Cardiac muscle cell (in vitro differentiated cells and primary cell): ENCODE measurements at regions not wholly inside any gene's neighbourhood (a gene's known extent, or its start where the extent isn't known, plus 50 kb on each side); places are given as distances from the start of the nearest gene placed in this dataset.
"Not testable (repeated sequence)": the region's sequence is repeated elsewhere in the genome, so short reads cannot be mapped to it uniquely, and the experiment has no call there.

Experiments
- DNase-seq, 2 donors: peaks; one replicate each; pipeline versions ENCODE4 v3.0.0 to v3.0.0-alpha.2; 2010 to 2017; ENCODE audit warnings: low read depth in 1 of 2, low spot score in 1 of 2
- H3K27ac ChIP-seq: fragments of 200-600 bp; sonication (generic); 2 replicates; pipeline ENCODE4 v1.5.1; 2016
- H3K27me3 ChIP-seq: fragments of 200-600 bp; sonication (generic); 2 replicates; pipeline ENCODE4 v1.6.0; 2016; ENCODE audit warnings: control low read depth
- H3K36me3 ChIP-seq: fragments of 200-600 bp; sonication (generic); 2 replicates; pipeline ENCODE4 v1.5.1; 2016; ENCODE audit warnings: control low read depth
- H3K4me1 ChIP-seq: fragments of 200-600 bp; sonication (generic); 2 replicates; pipeline ENCODE4 v1.8.1; 2017; ENCODE audit warnings: low read depth, mild to moderate bottlenecking, mixed run types
- H3K4me3 ChIP-seq: fragments of 200-600 bp; sonication (generic); 2 replicates; pipeline ENCODE4 v1.5.1; 2016; ENCODE audit warnings: mild to moderate bottlenecking
- H3K9me3 ChIP-seq: fragments of 200-600 bp; sonication (generic); 2 replicates; pipeline ENCODE4 v1.5.1; 2017; ENCODE audit warnings: low read depth, mild to moderate bottlenecking, control low read depth
- TF ChIP-seq, protein P1 (sequence below): IDR thresholded peaks from 2 replicates; pipeline ENCODE4 v1.5.1; 2012; ENCODE audit warnings: low read depth, mild to moderate bottlenecking, low read length

DNA sequence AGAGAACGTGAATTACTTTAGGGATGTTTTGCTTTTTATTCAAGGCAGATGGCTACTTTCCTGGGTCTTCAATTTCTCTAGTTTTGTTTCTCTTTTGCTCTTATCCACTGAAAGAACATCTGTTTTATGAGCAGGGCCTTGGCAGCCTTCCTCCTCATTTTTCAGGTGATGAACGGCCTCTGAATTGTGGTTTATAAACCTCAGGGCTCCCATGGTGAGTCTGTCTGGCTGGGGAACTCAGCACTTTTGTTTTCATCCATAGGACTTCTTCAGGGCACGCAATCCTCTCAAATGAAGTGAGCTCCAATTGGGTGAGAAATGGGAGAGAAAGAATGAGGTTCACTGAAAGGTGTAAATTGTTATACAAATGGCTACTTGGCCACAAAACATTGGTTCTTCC is 186.4 kb upstream of the ERCC4 start:
- H3K27ac ChIP-seq = no peak overlapping the region
- H3K27me3 ChIP-seq = no peaks in the 10 kb centered on the region
- DNase-seq = no peak
- TF ChIP-seq, protein P1, sequence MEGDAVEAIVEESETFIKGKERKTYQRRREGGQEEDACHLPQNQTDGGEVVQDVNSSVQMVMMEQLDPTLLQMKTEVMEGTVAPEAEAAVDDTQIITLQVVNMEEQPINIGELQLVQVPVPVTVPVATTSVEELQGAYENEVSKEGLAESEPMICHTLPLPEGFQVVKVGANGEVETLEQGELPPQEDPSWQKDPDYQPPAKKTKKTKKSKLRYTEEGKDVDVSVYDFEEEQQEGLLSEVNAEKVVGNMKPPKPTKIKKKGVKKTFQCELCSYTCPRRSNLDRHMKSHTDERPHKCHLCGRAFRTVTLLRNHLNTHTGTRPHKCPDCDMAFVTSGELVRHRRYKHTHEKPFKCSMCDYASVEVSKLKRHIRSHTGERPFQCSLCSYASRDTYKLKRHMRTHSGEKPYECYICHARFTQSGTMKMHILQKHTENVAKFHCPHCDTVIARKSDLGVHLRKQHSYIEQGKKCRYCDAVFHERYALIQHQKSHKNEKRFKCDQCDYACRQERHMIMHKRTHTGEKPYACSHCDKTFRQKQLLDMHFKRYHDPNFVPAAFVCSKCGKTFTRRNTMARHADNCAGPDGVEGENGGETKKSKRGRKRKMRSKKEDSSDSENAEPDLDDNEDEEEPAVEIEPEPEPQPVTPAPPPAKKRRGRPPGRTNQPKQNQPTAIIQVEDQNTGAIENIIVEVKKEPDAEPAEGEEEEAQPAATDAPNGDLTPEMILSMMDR = no peak
- H3K4me1 ChIP-seq = no peaks in the 10 kb centered on the region
- no peak overlapping the region for H3K4me3 ChIP-seq
- H3K9me3 ChIP-seq = no peaks in the 10 kb centered on the region
- H3K36me3 ChIP-seq = no peaks in the 10 kb centered on the region

DNA sequence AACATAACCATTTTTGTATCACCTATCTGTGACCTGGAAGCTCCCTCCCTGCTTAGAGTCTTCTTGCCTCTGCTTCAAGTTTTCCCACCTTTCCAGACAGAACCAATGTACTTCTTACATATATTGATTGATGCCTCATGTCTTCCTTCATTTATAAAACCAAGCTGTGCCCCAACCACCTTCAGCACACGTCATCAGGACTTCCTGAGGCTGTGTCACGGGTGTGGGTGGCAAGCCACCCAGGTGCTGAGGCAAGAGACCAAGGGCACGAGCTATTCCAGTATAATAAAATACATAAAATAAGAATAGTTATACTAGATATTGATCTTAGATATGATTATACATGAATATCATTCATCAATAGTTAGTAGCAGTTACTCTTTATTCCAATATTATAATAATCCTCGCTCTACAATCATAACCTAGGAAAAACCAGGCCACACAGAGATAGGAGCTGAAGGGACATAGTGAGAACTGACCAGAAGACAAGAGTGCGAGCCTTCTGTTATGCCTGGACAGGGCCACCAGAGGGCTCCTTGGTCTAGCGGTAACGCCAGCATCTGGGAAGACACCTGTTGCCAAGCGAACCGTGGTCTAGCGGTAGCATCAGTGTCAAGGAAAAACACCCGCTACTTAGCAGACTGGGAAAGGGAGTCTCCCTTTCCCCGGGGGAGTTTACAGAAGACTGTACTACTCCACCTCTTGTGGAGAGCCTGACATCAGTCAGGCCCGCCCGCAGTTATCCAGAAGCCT is 180.2 kb upstream of the ERCC4 start:
- H3K4me3 ChIP-seq, DNase-seq, H3K27ac ChIP-seq, H3K4me1 ChIP-seq, H3K36me3 ChIP-seq, H3K9me3 ChIP-seq, H3K27me3 ChIP-seq: not testable (repeated sequence)

DNA sequence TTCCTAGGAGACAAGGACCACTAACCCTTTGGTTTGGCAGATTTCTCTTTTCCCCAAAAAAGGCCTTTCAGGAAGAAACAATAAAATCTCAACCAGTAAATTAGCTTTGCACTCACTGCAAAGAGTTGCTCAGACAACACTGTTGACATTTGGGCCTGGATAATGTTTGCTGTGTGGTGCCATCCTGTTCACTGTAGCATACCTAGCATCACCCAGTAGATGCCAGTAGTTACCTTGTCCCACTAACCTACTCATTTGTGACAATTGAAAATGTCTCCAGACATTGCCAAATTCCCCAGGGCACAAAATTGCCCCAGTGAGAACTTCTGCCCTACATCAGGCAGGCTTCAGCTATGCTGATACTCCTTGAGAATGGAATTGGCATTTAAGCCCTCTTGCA is 177.0 kb upstream of the ERCC4 start:
- TF ChIP-seq, protein P1 = no peak
- Histone ChIP-seq H3K27ac (no peak overlapping the region), H3K9me3 (no peaks in the 10 kb centered on the region), H3K4me3 (no peak overlapping the region), H3K36me3 (no peaks in the 10 kb centered on the region), H3K27me3 (no peaks in the 10 kb centered on the region), H3K4me1 (no peaks in the 10 kb centered on the region)
- no peak for DNase-seq

DNA sequence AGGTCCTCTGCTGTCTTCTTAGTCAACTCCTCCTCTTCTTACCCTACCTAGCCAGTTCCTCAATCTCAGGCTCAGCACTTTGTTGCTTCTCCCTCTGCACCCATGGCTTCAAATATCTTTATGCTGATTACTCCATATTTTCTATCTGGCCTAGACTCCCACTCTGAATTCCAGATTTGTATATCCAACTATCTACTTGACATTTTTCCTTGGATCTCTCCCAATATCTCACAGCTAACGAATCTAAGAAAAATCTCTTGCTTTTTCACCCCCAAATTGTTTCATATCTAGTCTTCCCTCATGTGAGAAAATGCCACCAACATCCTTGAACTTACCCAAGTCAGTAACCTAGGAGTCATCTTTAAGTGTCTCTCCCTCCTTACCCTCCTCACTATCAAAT is 176.4 kb upstream of the ERCC4 start:
- TF ChIP-seq, protein P1 = no peak

DNA sequence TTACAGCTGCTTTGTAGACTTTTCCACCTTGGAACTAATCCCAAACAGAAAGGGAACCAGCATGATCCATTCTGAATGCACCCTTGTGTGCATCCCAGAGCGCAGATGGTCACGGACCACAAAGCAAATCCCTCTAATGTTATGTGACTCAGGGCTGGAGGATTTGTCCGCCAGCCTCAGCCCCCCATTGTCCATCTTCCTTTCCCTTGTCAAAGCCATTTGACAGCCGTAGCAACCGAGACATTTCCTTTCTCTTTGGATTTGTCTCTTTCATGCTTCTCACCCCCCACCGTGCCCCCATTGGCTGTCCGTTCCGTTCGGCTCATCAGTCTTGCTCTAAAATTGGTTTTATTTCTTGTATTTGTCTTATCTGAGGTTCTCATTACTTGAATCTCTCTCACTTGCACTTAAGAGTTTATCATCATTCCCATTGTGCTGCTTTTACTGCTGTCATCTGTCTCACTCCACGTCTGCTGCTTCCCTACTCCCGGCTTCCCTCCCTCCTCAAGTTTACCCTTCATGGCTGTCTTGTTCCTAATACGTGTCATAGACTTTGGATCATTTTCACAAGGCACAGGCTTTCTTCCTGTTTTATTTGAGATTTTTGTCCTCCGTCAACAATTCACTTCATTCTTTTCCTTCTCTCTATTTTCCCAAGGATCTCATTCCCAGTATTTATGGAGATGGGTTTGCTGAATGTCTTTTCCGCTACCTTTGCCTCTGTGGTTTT is 163.4 kb upstream of the ERCC4 start:
- Histone ChIP-seq H3K4me1 (no peaks in the 10 kb centered on the region), H3K4me3 (no peak overlapping the region), H3K27ac (no peak overlapping the region), H3K9me3 (no peaks in the 10 kb centered on the region), H3K27me3 (no peaks in the 10 kb centered on the region), H3K36me3 (no peaks in the 10 kb centered on the region)
- TF ChIP-seq, protein P1 = no peak
- DNase-seq = no peak

More for the DNA sequence above, 176.4 kb upstream of the ERCC4 start:
- no peaks in the 10 kb centered on the region for H3K36me3 ChIP-seq
- no peak for DNase-seq
- no peaks in the 10 kb centered on the region for H3K27me3 ChIP-seq
- no peak overlapping the region for H3K27ac ChIP-seq
- H3K4me3 ChIP-seq = no peak overlapping the region
- H3K9me3 ChIP-seq = no peaks in the 10 kb centered on the region
- H3K4me1 ChIP-seq = no peaks in the 10 kb centered on the region

DNA sequence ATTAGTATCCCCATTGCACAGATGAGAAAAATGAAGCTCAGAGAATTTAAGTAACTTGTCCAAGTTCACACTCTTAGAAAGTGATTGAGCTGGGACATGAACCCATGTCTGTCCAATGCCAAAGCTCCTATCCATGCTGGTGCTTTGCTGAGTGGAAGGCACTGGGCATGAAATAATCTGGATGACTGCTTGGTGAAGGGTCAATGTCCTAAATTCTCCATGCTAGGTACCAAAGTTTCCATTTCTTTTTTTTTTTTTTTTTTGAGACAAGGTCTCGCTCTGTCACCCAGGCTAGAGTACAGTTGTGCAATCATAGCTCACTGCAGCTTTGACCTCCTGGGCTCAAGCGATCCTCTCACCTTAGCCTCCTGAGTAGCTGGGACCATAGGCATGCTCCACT is 153.6 kb upstream of the ERCC4 start:
- Histone ChIP-seq H3K36me3 (no peaks in the 10 kb centered on the region), H3K27me3 (no peaks in the 10 kb centered on the region), H3K27ac (no peak overlapping the region), H3K4me3 (no peak overlapping the region), H3K4me1 (no peaks in the 10 kb centered on the region), H3K9me3 (no peaks in the 10 kb centered on the region)
- DNase-seq = no peak
- TF ChIP-seq, protein P1 = no peak
